ENCODE measurements at regions not wholly inside any gene's neighbourhood (a gene's known extent, or its start where the extent isn't known, plus 50 kb on each side); places are given as distances from the start of the nearest gene placed in this dataset.

DNA sequence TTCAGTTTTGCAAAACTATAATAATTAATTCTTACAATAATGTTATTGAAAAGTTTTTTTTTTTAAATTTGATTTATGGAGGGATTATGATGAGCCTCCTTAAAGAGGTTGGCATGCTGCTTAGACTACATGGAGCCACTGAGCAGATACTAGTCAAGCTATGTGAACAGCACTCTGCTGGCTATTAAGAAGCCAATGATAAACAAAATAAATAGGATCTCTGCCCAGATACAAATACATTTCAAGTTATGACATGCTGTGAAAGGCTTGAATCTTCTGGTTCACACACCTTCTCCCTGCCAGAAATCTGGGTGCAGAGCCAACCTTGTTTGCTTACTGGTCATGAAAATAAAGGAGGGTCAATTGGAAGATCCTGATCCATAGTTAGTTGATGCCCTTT lies 107.4 kb upstream of the NAV3 start:
- DNase-seq (ENCODE audit: low spot score) = no peak

DNA sequence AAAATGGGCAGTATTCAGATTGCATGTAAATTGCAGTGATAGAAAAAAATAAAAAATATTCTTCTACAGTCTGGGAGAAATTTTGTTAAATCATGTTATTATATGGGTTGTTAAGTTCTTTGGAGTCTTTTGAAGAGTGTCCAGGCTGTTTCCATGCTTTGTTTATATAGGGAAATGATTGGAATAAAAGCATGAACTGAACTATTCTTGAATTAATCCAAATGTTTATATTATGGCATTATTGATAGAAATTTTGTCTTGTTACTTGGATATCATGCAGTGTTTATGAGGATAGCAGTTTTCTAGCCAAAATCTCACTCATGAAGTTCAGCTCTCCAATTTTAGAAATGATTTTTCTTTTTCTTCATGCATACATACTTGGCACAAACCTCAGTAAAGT lies 108.2 kb upstream of the NAV3 start:
- DNase-seq (ENCODE audit: low spot score) = no peak

DNA sequence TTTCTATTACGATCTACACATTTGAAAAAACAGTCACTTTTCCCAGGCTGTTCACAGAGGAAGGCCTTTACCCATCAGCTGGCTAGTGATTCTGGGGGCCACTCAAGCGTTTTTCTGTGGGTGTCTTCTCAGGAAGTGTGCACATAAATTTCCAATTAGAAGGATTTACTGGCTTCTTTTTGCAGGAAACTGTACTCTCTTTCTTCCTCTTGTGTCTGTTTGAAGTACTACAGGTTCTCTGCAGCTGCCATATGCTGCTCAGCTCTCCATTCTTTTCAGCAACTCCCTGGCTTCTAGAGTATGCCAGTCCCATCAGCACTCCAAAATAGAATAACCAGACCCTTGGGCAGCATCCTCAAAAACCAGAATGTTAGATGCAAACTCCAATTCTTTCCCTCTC lies 110.4 kb upstream of the NAV3 start:
- no peak for DNase-seq (ENCODE audit: low spot score)

DNA sequence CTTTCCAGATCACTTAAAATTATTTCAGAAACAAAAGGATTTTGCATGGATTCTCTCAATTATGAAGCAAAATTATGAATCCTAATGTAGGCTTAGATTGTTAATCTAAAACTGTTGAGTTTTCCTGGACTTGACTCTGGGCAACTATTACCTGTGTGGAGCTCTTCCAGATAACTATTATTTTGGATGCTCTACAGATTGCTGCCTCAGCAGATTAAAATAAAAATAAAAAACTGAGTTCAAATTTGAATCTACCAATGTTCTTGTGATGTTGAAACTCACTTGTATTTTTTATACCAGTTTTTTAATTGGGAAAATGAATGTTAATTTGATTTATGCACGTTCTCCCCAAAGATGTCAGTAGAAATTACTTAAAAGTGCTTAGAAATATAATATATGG lies 120.5 kb upstream of the NAV3 start:
- no peak for DNase-seq (ENCODE audit: low spot score)

DNA sequence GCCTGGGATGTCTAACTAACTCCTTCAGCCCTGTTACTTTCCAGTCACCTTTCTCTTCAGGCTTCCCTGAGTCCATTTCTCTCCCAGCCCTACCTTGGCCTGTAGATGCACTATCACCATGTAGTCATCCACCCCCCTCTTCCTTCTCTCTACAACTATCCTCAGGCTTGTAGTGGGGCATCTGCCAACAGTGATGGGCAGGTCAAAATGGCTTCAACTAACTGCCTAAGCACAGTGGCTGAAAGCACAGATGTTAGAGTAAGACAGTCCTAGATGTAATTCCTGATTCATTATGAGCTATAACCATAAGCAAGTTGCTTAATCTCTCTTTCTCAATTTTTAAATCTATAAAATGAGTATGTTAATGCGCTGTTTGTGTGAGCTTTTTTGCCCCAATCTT lies 133.6 kb upstream of the NAV3 start:
- DNase-seq (ENCODE audit: low spot score) = no peak

DNA sequence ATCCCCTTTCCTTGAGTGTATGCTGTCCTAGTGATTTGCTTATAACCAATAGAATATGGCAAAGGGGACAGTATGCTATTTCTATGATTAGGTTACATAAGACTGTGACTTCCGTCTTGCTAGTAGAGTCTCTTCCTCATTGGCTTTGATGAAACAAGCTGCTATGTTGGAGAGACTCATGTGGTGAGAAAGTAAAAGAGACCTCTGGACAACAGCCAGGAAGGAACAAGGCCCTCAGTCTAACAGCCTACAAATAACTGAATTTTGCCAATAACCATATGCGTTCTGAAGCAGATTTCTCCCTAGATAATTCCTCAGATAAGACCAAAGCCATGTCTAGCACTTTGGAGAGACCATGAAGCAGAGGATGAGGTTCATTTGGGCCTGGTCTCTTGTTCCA lies 134.5 kb upstream of the NAV3 start:
- no peak for DNase-seq (ENCODE audit: low spot score)

DNA sequence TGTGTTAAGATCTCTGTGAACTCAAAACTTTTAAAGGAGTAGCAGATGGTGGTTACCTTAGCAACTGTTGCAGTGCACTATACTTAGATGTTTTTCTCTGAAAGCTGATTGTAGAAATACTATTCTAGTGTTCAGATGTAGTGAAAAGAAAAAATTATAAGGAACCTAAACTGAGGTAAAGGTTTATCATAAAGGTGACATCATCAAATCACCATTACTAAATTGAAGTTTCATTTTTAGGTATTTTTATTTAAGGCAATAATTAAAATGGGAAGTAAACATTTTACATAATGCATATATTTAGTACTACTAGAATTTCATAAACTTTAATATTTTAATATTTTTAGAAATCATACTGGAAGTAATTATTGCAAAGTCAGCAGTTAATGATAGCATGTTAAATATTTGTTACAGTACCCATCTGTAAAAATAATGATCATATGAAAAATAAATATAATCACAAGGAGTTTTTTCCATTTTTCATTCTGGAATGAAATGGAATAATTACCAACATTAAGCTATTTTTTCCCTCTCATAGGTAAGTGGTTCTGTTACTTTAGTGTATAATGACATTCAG lies 141.1 kb upstream of the NAV3 start:
- no peak for DNase-seq (ENCODE audit: low spot score)

- no peak for DNase-seq (ENCODE audit: low spot score)
Measured at GRCh38 chr12:77687321-77687720, 143.4 kb upstream of the NAV3 start.

DNA sequence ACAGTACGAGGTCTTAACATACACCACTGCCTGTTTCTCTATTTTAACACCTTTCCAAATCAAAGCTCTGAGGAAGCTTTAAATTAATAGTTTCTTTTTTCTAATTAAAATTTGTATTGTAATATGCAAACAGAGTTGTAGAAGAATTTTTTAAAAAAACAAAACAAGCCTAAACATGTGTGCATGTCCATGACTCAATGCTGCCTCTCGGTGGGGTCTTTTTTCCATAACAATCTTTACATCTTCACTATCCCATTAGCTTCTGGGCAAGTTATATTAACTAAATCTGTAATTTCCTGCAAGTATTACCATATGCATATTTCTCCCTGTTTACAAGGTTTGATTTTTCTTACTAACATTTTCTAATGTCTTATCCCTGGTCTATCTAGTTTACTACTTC lies 143.9 kb upstream of the NAV3 start:
- DNase-seq (ENCODE audit: low spot score) = no peak

GRCh38 chr12:77685901-77686300 lies 144.8 kb upstream of the NAV3 start:
- no peak for DNase-seq (ENCODE audit: low spot score)

- peak; percentile 84 for DNase-seq (ENCODE audit: low spot score)
Measured at GRCh38 chr12:77685112-77685511, 145.6 kb upstream of the NAV3 start.

DNA sequence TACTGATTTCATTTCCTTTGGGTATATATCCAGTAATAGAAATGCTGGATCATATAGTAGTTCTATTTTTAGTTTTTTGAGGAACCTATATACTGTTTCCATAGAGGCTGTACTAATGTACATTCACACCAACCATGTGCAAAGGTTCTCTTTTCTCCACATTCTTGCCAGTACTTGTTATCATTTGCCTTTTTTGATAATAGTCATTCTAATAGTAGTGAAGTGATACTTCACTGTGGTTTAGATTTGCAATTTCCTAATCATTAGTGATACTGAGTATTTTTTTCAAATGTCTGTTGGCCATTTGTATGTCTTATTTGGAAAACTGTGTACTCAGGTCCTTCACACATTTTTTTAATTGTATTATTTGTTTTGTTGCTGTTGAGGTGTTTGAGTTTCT lies 148.2 kb upstream of the NAV3 start:
- no peak for DNase-seq (ENCODE audit: low spot score)

GRCh38 chr12:77681726-77682125 lies 149.0 kb upstream of the NAV3 start:
- DNase-seq (ENCODE audit: low spot score) = no peak

GRCh38 chr12:77679686-77680085 lies 151.0 kb upstream of the NAV3 start:
- no peak for DNase-seq (ENCODE audit: low spot score)

DNA sequence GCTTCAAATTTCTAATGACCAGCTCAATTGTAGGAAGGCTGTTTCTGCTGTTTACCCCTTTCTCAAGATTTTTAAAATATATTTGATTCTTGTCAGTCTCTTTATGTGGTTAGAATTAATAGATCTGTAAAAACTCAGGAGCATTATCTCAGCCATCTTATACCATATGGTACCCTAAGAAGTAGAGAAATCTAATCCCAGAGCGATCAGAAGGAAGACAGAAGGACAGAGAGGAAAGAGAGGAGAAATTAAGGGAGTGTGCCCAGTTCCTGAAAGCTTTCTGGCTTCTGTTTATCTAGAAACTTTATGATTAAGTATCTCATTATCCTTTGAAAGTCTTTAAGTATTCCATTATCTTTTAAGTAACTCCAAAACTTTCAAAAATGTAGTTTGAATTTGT lies 152.1 kb upstream of the NAV3 start:
- DNase-seq (ENCODE audit: low spot score) = no peak

DNA sequence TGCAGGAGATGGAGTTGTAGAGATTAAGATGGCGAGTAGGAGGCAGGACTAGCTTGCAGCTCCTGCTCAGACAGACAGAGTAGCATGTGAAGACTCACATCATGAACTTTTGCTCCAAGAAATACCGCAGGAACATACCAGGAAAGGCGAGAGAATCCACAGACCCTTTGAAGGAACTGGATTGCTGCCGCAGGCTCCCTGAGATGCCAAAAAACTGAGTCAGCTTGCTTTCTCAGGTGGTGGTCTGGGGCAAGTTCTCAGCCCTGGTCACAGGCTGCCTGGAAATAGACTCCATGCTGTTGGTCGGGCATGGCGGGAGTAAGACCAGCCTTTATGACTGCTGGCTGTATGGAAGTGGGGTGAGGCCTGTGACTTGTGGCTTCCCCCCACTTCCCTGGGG lies 163.6 kb upstream of the NAV3 start:
- DNase-seq (ENCODE audit: low spot score) = peak; percentile 93

GRCh38 chr12:77648716-77649115 lies 182.0 kb upstream of the NAV3 start:
- no peak for DNase-seq (ENCODE audit: low spot score)

GRCh38 chr12:77645966-77646598 lies 184.6 kb upstream of the NAV3 start:
- no peak for DNase-seq (ENCODE audit: low spot score)

GRCh38 chr12:77644915-77645605 lies 185.6 kb upstream of the NAV3 start:
- no peak for DNase-seq (ENCODE audit: low spot score)

GRCh38 chr12:77642246-77642645 lies 188.4 kb upstream of the NAV3 start:
- no peak for DNase-seq (ENCODE audit: low spot score)

DNA sequence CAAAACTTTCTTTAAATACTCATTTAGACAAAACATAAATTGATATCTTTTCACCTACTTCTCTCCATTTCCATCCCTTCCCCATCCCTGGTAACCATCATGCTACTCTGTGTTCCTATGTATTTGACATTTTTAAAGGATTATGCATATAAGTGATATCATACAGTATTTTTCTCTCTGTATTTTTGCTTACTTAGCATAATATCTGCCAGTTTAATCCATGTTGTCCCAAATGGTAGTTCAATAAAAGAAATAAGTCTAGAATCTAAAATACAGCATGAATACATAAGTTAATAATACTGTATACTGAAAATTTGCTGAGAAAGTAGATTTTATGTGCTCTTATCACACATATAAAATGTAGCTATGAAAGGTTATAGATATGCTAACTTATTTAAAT lies 190.3 kb upstream of the NAV3 start:
- DNase-seq (ENCODE audit: low spot score) = no peak

GRCh38 chr12:77630790-77631445 lies 199.8 kb upstream of the NAV3 start:
- no peak for DNase-seq (ENCODE audit: low spot score)

GRCh38 chr12:77630344-77630743 lies 200.3 kb upstream of the NAV3 start:
- DNase-seq (ENCODE audit: low spot score) = no peak
